Nephron progenitor cell (in vitro differentiated cells): ENCODE measurements at regions not wholly inside any gene's neighbourhood (a gene's known extent, or its start where the extent isn't known, plus 50 kb on each side); places are given as distances from the start of the nearest gene placed in this dataset.

Experiments used
- DNase-seq: peaks from one replicate; pipeline ENCODE4 v3.0.0; 2021
- H3K27ac Mint-ChIP-seq: 2 replicates; pipeline ENCODE4 v1.8.0; 2021; ENCODE audit warnings: mild to moderate bottlenecking, moderate library complexity, mixed read lengths
- H3K27me3 Mint-ChIP-seq: 2 replicates; pipeline ENCODE4 v1.8.0; 2021; ENCODE audit warnings: mild to moderate bottlenecking, low read depth, mixed read lengths; ENCODE audit not compliant: poor library complexity
- H3K36me3 Mint-ChIP-seq: 2 replicates; pipeline ENCODE4 v1.8.0; 2021; ENCODE audit warnings: low read depth, mixed read lengths
- H3K4me1 Mint-ChIP-seq: 2 replicates; pipeline ENCODE4 v1.8.0; 2021; ENCODE audit warnings: mixed read lengths
- H3K4me3 Mint-ChIP-seq: 2 replicates; pipeline ENCODE4 v1.8.0; 2021; ENCODE audit warnings: mild to moderate bottlenecking, moderate library complexity, mixed read lengths
- H3K9me3 Mint-ChIP-seq: 2 replicates; pipeline ENCODE4 v1.8.0; 2021; ENCODE audit warnings: mild to moderate bottlenecking, moderate library complexity, mixed read lengths
- TF ChIP-seq, protein P1 (sequence below): fragments of 200-600 bp; sonication (generic); IDR thresholded peaks from 2 replicates; pipeline ENCODE4 v1.5.0; 2021; ENCODE audit warnings: antibody characterized with exemption

DNA sequence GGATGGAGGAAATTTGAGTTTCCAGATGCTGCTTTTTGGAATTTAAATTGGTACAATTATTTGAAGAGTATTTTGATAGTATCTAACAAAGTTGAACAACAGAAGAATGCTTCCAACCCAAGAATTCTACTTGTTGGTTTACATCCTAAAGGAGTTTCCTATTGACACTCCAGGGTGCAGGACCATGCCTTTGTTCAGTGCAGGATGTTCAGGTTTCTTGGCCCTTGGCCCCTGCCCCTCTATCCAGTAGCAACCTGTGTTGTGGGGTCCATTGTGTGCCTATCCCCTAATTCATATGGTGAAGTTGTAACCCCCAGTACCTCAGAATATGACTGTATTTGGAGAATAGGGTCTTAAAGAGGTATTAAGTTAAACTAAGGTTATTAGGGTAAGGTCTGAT lies 750.0 kb upstream of the ZNF608 start:
- DNase-seq: no peak
- H3K4me3 Mint-ChIP-seq: no peak overlapping the region
- no peak overlapping the region for H3K27ac Mint-ChIP-seq
- peaks cover 23% of the 10 kb centered on the region for H3K36me3 Mint-ChIP-seq
- TF ChIP-seq, protein P1, sequence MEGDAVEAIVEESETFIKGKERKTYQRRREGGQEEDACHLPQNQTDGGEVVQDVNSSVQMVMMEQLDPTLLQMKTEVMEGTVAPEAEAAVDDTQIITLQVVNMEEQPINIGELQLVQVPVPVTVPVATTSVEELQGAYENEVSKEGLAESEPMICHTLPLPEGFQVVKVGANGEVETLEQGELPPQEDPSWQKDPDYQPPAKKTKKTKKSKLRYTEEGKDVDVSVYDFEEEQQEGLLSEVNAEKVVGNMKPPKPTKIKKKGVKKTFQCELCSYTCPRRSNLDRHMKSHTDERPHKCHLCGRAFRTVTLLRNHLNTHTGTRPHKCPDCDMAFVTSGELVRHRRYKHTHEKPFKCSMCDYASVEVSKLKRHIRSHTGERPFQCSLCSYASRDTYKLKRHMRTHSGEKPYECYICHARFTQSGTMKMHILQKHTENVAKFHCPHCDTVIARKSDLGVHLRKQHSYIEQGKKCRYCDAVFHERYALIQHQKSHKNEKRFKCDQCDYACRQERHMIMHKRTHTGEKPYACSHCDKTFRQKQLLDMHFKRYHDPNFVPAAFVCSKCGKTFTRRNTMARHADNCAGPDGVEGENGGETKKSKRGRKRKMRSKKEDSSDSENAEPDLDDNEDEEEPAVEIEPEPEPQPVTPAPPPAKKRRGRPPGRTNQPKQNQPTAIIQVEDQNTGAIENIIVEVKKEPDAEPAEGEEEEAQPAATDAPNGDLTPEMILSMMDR: no peak
- peaks cover 21% of the 10 kb centered on the region for H3K9me3 Mint-ChIP-seq
- peaks cover 13% of the 10 kb centered on the region for H3K4me1 Mint-ChIP-seq
- peaks cover 3% of the 10 kb centered on the region for H3K27me3 Mint-ChIP-seq

DNA sequence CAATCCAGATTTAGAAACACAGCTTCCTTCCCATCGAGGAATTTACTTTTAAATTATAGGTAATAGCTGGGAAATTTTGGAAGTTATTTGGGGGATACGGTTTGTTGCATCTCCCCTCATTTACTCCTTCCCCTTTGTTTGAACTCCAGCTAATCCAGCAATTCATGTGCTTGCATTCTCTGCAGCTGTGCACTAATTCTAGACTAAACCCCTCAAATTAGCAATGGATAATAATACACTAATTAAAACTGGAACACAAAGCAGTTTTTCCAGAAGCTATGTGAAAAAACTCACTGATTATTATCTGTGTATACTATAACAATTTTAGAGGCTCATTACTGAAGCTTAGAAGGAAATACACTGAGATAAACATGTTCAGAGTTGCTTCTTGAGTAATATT lies 751.2 kb upstream of the ZNF608 start:
- DNase-seq: no peak
- Mint-ChIP-seq H3K27ac (no peak overlapping the region), H3K4me3 (no peak overlapping the region), H3K36me3 (peaks cover 23% of the 10 kb centered on the region), H3K27me3 (peaks cover 3% of the 10 kb centered on the region), H3K4me1 (peaks cover 5% of the 10 kb centered on the region), H3K9me3 (peaks cover 20% of the 10 kb centered on the region)
- TF ChIP-seq, protein P1: no peak

DNA sequence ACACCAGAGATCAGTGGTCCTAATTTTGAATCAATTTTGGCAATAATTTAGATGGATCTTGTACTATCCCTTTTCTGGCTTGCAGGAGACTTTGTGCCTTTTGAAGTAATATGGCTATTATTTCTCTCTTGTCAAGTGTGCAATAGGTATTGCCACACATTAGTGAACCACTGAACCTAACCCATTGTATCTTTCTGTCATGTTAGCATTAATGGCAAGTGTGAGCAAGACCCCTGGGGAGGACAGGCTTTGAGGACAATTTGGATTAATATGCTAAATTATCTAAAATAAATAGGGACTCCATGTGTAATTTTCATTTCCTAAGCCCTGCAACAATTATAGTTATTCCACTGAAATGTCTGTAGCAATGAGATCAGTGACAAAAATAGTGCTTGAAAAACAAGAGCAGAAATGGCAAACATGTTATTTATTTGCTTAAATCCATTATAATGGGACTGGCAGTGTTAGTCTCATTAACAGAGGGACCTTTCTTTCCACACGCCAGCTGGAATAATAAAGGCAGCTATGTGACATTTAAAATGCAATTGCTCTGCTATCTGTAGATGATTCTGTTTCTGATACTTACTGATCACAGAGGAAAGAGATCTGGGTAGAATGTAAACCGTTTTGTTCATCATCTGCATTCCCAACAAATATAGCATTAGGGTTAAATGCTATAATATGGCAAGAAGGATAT lies 753.3 kb upstream of the ZNF608 start:
- Mint-ChIP-seq H3K4me3 (no peak overlapping the region), H3K27ac (no peak overlapping the region), H3K9me3 (peaks cover 4% of the 10 kb centered on the region), H3K4me1 (peaks cover 5% of the 10 kb centered on the region), H3K27me3 (peaks cover 3% of the 10 kb centered on the region), H3K36me3 (peaks cover 4% of the 10 kb centered on the region)
- no peak for DNase-seq
- TF ChIP-seq, protein P1: no peak

DNA sequence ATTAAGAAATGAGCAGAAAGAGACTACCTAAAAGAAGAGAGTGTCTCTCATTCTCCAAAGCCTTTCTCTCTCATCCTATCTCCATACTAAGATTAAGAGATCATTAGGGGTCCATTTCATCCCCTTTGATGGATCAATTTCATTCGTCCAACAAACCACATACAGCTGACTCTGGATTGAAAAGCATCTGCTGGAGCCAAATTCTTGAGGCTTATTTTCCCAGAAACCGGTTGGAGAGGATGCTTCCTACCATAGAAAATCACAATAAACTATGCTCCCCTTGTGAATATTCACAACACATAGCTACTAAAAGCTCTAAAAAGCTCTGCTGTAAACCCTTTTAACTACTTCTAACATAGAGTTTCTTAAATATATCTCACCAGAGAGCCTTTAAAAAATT lies 755.0 kb upstream of the ZNF608 start:
- Mint-ChIP-seq H3K36me3 (no peaks in the 10 kb centered on the region), H3K27me3 (peaks cover 3% of the 10 kb centered on the region), H3K27ac (no peak overlapping the region), H3K9me3 (no peaks in the 10 kb centered on the region), H3K4me1 (peaks cover 5% of the 10 kb centered on the region), H3K4me3 (no peak overlapping the region)
- DNase-seq: no peak
- TF ChIP-seq, protein P1: no peak

DNA sequence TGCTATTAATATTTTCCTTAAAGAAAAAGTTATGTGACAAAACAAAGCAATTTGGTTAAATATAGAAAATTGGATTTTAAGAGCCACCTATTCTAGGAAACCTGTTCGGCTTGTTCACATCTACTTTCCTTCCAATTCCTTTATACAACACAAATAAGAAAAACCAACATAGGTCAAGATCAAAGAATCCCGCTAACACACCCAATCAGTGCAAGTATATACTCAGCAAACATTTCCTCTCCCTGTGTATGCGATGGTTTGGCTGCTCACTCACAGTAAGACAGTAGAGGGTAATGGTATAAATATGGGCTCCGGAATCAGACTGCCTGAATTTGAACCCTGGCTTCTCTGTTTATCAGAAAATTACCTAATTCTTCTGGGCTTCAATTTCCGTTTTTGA lies 757.5 kb upstream of the ZNF608 start:
- Mint-ChIP-seq H3K9me3 (no peaks in the 10 kb centered on the region), H3K27me3 (no peaks in the 10 kb centered on the region), H3K4me1 (no peaks in the 10 kb centered on the region), H3K27ac (no peak overlapping the region), H3K4me3 (no peak overlapping the region), H3K36me3 (no peaks in the 10 kb centered on the region)
- TF ChIP-seq, protein P1: no peak
- DNase-seq: no peak

DNA sequence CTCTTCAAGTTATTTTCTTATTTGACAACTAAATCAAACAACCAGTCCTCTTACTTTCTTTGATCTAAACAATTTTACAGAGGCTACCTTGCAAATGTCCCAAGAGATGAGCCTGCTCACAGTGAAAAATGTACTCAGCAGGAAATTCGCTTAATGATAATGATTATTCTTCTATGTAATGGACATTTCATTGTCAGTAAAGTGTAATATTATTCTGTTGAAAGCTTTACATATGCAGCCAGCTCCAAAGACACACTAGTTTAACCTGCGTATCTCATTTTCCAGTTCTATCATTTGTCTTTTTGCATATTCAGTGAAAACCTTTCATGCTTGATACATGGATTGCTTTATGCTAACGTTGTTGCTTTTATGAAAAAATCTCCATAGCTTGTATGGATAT lies 758.7 kb upstream of the ZNF608 start:
- no peaks in the 10 kb centered on the region for H3K36me3 Mint-ChIP-seq
- no peaks in the 10 kb centered on the region for H3K4me1 Mint-ChIP-seq
- no peak for DNase-seq
- no peak overlapping the region for H3K27ac Mint-ChIP-seq
- no peak overlapping the region for H3K4me3 Mint-ChIP-seq
- no peaks in the 10 kb centered on the region for H3K9me3 Mint-ChIP-seq
- TF ChIP-seq, protein P1: no peak
- H3K27me3 Mint-ChIP-seq: no peaks in the 10 kb centered on the region
